Activated CD4-positive, alpha-beta T cell treated with anti-CD3 and anti-CD28 coated beads for 48 hours (primary cell): ENCODE measurements at regions not wholly inside any gene's neighbourhood (a gene's known extent, or its start where the extent isn't known, plus 50 kb on each side); places are given as distances from the start of the nearest gene placed in this dataset.

Experiments
- DNase-seq: peaks from one replicate; pipeline ENCODE4 v3.0.0-alpha.2; 2020

DNA sequence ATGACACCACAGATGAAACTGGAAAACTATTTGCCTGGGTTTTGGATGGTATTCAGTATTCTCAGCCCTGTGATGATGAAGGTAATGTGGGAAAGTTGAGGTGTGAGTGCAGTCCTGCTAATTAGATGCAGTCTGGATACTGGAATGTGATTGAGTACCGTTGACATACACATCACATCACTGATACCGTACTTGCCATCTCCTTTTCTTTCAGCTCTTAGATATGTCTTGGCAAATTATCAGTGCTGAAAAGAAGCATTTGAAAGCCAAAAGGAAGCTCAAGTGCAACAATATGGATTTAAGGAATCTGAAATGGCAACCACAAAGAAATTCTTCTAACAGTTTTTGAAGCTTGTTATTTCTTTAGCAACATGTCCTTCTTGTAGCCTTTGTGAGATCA is 381.4 kb upstream of the TGFBR2 start:
- DNase-seq, result no peak

DNA sequence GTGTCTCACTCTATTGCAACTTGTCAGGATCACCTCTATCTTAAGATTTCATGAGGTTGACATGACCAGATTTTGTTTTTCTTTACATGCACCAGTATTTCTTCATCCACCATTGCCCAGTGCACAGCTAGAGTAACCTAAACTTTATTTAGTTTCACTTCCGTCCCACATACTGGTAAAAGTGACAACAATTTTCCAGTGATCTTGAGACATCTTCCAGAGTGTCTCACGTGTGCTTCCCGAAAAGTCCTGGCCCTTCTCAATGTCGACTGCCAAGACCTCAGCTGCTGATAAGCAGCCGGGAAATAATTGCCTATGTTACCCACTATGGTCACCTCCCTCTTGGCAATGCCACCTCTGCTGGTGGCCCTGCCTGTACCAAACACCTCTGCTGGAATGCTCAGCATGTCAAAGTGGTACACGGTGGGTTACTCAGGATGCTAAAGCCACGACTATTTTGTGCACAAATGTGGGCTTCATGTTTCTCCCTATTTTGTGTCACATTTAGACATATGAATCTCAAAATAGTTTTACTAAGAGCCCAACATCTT is 379.7 kb upstream of the TGFBR2 start:
- DNase-seq, result no peak

DNA sequence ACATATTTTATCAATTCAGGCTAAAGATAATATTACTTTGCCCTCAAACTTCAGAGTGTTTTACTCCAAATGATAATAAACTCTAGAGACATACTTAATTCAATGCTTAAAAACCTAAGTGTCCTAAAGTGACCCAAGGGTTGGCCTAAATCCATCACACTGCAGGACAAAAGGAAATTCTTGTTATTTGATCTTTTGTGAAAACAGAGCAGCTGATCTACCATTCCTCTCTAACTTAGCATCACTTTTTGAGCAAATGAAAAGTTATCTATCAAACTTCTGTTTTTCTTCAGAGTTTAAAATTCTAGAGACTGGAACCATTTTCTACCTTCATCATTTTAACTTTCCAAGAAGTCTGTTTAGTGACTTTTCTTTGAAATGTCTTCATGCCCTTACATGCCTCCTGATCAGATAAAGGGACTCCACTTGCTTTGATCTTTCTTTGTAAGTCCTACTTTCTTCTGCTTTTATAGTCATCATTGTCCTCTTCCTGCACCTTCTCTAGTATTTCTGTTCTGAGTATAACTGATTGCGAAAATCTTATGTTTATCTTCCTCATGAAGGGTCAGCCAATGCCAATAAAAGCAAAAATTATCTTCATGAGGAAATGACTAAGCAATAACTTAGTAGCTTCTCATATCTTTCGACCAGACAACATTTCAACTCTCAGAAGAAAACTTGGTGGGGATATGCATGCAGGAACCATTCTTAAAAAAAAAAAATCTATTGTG is 378.7 kb upstream of the TGFBR2 start:
- no peak for DNase-seq

DNA sequence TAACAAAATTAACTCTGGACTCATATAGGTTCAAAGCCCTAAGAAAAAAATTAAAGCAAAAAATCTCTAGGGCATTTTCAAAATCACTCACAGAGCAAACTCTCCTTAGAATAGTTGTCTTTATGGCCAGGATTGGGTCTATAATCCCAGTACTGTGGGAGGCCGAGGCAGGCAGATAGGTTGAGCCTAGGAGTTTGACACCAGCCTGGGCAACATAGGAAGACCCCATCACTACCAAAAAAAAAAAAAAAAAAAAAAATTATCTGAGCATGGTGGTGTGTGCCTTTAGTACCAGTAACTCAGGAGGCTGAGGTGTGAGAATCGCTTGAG is 378.1 kb upstream of the TGFBR2 start:
- DNase-seq, result no peak

DNA sequence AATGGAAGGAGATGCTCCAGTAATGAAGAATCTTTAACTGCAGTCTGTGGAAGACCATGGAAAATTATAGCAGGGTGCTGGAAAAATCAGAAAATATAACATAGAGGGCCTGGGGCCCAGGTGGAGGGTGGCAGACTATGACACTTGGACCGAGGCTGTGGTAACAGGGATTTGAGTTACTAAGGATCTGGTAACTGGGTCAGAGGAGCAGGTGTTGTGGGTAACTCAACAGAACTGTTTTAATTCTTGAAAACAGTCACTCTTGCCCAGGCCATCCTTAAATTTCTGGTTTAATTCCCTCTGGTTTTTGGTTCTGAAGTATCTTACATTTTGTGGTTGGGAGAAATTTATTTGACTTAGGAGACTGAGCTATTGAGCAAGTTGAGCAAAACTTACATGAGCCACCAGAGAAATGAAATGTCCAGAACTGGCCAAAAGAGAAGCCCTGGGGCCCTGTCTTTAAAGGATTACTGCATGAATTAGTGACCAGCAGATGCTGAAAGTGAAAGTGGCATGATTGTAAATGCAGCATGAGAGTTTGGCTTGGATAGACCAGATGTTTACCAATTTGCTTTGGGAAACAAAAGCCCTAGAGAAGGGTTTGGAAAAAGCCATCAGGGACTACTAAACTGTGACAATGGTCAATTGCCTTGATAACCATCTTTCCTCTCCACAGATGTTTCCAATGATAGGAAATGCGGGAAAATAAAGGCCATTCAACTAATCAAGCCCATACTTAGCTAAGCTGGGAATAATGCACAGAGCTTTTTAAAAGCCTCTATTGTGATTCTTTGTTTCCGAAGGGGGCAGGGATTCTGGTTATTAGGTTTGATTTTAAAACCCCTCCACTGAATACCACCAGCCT is 374.9 kb upstream of the TGFBR2 start:
- no peak for DNase-seq

DNA sequence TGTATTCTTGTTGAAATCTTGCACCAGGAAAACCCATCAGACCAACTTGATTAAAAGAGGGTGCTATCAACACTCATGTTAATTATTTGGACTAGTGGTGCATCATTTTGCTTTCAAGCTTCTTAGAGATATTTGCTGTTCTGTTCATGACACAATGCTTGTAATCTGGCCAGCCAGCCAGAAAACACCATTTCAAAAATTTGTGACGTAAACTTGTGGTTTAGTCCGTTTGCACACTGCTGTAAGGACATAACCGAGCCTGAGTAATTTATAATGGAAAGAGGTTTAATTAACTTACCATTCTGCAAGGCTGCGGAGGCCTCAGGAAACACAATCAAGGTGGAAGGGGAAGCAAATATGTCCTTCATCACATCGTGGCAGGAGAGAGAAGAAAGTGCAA is 374.3 kb upstream of the TGFBR2 start:
- DNase-seq, result no peak

DNA sequence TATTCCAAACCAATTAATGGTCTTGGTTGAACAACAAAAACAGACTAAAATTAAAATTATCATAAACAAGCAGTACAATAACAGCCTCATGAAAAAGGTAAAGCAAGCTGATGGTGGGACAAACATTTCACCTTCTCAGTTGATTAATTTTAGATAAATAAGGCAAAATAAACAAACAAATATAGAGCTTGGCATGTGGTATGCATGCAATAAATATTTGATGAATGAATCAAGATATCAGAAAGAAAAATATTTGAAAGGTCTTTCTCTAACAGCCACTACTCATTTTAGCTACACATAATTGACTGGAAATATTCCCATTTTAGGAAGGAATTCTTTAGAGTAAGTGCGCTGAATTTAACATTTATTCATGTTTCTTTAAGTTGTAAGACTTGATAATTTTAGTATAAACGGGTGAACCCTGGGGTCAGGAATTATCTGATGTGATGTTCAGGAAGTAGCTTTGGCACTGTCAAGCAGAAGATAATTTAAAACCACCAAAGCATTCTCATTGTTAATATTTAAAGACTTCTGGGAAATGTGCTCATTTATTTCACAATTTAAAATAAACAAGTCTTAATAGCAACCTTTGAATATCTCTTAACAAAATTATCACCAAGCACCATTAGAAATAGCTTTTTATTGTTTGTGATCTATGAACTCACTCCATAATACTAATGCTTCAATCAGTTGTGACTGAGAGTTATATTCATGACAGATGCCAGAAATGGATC is 372.3 kb upstream of the TGFBR2 start:
- DNase-seq, result no peak

DNA sequence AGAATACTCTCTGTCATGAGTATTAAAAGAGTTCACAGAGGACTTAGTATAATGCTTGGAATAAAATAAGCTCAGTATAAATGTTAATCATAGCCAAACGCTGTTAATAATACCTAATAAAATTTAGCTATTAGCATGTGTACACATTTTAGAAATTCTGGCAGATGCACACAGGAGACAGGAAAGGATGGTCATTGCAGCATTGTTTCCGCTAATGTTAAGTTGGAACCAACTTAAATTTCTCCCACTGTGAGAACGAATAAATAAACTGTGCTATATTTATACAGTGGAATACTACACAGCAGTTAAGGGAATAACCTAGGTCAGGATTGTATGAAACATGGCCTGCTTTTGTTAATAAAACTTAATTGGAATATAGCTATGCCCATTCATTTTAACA is 370.4 kb upstream of the TGFBR2 start:
- DNase-seq, result no peak

DNA sequence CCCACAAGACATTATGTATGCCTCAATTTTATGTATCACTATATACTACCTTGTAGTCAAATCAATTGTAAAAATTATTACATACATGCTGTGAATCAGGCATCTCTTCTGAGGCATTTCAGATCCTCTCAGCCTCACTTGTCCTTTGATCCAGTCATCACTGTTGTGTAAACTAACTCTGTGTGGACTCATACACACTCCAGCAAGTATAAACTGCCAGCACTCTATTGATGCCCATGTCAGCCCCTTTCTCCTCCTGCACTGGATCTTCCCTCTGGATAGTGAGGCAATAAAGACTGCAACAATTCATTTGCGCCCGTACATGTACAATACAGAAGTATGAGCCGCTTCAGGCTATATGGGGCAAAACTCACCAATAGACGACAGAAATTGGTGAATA is 364.7 kb upstream of the TGFBR2 start:
- no peak for DNase-seq

DNA sequence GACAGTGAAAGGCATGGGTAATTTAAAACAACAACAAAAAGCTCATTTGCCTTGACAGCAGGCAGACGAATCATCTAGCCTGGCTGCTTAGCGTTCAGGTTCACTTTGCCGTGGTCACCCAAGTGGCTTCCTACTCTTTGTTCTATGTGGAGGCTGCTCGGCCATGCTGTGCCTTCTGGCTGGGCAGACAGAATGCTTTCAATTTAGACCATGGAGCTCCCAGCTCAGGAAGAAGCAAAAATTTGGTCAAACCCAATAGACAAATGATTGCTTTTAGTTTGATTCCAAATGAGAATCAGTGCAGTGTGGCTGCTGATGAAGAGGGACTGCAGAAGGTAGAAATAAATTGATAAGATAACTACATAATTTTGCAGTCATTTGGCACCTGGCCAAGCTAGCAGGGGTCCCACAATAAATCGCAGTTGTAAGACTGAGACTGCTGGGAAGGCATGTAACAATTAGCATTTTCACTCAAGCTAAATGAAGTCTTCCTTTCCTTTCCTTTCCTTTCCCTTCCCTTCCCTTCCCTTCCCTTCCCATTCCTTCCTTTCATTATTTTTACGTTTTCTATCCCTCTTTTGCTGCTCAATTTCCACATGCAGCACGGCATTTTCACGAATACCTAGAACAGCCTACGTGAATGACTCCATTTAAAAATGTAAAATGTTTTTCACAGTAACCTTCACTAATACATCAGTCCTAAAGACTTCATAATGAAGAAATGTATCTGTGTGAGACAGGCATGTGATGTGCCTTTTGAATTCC is 360.4 kb upstream of the TGFBR2 start:
- DNase-seq, result no peak

DNA sequence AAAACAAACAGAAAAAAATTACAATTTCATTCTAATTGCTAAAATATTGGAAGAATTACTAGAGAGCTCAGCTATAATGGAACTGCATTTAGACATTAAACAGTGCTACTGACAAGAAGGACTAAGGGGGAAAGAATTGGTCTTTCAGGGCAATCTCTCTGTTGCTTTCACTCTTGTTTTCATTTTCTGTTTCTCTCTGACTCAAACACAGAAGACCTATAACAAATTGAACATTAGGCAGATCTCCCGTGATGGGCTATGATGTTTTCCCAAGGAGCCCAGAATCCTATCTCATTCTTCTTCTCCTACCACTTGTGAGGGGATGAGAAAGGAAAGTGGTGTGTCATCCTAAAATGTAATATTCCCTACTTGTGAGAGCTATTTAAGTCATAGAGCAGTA is 358.0 kb upstream of the TGFBR2 start:
- DNase-seq, result no peak

DNA sequence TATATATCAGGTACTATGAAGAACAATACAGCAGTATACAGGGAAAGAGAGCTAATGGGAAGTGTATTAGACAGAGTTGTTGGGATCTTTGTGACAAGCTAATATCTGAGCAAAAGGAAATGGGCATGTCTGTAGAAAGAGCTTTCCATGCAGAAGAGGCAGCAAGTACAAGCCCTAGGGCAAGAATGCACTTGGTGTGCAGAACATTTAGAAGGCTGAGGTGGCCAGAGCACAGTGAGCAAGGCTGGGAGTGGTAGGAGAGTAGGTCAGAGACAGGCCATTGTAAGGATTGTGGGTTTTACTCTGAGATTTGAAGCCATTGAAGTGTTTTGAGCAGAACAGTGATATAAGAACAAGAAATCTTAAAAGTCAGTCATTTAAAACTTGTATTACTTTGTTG is 353.9 kb upstream of the TGFBR2 start:
- no peak for DNase-seq

DNA sequence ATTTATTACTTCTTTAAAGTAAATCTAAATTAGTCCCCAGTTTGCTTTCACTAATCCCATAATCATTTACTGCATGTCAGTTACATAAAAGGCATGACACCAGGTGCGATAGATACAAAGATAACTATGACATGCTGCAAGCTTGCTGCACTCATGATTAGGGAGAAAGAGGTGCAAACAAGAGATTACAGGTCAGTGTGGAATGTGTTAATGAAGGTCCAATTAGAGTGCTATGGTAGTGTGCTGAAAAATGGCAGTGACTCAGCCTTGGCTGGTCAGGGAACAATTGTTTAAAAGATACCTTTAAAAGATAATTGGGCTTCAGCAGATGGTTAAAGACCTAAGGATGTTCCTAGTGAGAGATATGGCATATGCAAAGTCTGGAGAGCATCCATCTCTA is 352.6 kb upstream of the TGFBR2 start:
- DNase-seq, result no peak

DNA sequence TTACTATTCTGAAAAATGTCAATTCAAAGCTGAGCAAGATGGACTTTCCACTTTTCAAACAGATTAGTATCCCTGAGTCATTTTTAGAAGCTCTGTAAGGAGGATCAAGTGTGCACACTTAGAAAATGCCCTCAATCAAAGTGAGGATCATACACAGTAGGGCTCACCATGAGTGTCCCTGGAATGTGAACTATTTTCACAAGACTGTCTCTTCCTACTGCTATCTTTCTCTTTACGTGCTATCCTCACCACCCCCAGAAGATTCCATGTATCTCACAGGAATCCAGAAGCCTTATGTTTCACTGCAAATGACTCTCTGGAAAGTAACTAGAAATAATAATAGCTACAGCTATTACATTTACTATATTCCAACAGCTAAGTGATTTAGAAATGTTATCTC is 349.9 kb upstream of the TGFBR2 start:
- DNase-seq, result no peak

DNA sequence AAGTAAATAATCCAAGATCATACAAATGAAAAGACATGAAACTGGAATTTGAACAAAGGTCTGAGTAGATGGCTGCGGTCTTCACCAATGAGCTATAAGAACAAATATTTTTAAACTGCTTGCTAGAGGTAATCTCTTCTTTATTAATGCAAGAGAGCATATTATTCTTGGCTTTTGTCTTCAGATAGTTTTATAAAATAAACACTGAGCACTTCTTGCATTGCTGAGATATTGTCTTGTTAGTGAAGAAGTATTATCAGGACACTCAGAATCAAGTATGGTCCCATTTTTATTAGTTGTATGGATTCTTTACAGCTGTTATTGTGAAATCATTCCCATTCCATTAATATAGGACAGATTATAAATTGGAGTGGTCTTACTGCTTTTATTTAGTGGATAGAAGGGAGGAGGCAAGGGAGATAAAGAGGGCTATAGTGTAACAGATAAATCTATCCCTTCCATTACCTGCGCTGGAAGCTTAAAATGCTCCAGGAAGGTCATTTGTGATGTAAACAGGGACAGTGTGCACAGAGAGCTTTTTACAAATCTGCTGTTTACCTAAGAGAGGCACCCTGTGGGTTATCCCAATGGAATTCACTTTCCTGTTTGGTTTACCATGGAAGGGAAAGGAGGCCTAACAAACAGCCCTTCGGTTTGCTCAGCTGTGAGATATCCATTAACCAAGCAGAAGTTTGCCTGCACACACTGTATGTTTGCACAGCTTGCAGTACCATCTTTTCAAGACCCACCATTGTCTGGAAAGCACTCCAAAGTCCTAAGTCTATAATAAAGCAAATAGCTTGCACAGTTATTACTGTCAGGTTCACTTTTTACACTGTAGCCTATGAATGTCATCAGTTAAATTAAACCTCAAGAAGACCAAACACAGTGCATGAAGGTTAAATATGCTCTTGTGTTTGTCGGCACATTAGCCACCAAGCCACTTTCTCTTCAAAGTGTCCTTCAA is 347.7 kb upstream of the TGFBR2 start:
- no peak for DNase-seq

DNA sequence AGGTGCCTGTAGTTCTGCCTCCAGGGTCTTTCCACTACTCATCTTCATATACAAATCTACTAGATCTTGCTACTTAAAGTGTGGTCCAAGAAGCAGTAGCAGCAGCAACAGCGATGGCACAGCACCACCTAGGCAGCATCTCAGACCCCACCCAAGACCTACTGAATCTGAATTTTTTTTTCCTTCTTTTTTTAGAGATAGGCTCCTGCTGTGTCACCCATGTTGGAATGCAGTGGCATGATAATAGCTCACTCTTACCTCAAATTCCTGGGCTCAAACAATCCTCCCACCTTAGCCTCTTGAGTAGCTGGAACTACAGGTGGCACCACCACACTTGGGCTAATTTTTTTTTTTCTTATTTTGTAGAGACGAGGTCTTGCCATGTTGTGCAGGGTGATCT is 346.7 kb upstream of the TGFBR2 start:
- no peak for DNase-seq

DNA sequence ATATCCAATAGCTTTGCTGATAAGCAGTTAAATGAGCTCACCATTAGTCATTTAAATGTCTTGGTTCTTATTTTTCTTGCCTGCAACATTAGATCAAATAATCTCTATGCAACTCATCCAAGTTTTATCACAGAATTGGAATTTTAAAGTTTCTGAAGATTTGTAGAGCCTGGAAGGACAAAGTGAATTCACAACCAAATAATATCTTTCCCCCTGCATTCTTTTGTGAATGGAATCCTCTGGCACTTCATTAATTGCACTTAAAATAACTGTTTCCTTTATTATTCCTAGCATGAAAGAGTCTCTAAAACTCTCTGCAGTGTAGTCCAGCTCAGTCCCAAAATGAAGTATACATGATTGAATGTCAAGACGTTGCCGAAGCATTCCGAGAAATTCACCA is 345.6 kb upstream of the TGFBR2 start:
- DNase-seq, result no peak

DNA sequence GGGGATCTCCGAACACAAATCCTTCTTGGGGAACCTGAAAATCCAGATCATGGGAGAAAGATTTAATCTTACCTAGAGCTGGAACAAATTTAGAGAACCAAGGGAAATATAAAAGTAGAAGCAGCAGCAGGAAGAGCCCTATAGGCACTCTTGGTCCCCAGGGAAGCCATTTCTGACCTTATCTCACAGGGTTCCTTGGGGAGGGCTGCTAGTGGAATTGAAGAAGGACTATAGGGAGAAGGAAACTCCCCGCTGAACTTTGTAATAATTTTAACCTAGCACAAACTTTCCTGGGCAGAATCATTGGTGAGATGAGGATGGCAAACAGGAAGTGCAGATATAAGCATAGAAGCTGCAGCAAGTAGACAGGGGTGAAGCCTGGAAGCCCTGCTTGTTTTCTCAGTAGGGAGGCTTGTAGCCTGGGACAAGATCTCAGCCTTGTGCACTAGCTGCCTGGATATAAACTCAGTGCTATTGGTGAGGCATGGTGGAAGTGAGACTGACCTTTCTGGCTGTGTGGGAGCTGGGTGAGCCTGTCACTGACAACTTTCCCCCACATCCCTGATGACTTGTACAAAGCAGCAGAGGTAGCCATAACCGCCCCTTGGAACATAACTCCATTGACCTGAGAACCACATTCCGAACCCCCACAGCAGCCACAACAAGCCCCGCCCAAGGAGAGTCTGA is 343.0 kb upstream of the TGFBR2 start:
- no peak for DNase-seq

DNA sequence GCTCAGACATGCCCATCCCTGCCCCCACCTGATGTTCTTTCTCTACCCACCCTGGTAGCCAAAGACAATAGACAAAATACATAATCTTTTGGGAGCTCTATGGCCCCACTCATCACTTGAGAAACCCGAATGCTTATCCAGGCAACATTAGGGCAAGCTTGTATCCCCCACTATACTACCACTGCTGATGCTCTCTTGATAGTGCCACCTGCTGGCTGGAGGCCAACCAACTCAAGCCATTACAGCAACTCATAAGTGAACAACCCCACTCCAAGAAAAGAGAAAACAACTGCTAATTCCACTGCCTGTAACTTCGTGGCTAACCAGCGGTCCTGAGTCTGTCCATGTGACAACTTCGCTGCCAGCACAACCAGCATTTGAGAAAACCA is 342.5 kb upstream of the TGFBR2 start:
- peak; percentile 30 for DNase-seq

DNA sequence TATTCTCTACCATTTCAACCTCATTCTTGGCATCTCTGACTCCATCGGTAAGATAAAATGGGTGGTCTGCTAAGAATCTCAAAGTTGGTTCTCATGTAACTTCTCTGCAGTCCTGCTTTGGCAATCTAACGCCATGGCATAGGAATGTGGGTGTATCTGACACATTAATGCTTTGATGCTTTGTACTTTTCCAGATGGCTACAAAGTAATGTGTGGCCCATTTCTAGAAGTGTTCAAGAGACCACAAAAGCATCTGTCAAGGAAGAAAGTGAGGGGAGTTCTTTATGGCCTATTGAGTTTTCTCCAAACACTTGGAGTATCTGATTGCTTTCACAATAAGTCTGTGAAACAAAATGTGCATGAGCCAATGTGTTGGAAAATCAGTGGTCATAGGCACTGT is 339.9 kb upstream of the TGFBR2 start:
- DNase-seq, result no peak

DNA sequence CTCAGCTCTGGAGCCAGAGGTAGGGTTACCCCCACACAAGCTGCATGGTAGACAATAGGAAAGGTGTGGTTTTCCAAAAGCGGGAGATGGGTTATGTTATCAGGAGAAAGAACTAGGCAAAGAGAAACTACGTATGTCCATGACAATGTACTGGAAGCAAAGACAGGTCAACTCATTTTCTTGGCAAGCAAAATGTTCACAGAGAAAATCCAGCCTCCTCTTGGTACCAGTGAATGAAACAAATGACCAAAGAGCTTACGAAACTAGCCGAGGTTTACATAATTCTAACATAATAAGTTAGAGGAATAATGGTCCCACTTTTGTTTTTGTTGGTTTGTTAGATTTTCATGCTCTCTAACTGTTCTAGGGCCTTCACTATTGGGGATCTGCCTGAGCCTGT is 338.1 kb upstream of the TGFBR2 start:
- no peak for DNase-seq
